Immature natural killer cell (primary cell): ENCODE measurements at regions not wholly inside any gene's neighbourhood (a gene's known extent, or its start where the extent isn't known, plus 50 kb on each side); places are given as distances from the start of the nearest gene placed in this dataset.

Experiments
- DNase-seq, 3 donors: peaks; one replicate each; pipeline ENCODE4 v3.0.0; 2022; ENCODE audit warnings: mixed read lengths in 1 of 3
- H3K27ac Mint-ChIP-seq, 6 donors: one replicate each; pipeline ENCODE4 v1.8.0; 2020; ENCODE audit warnings: mixed read lengths in 6 of 6, mild to moderate bottlenecking in 5 of 6, inconsistent platforms in 4 of 6, moderate library complexity in 3 of 6
- H3K27me3 Mint-ChIP-seq, 3 donors: one replicate each; pipeline ENCODE4 v1.8.0; 2020 to 2021; ENCODE audit warnings: low read depth in 3 of 3, mild to moderate bottlenecking in 3 of 3, mixed read lengths in 3 of 3, moderate library complexity in 3 of 3, inconsistent platforms in 1 of 3
- H3K36me3 Mint-ChIP-seq, 3 donors: one replicate each; pipeline ENCODE4 v1.8.0; 2020; ENCODE audit warnings: mixed read lengths in 3 of 3, inconsistent platforms in 2 of 3, mild to moderate bottlenecking in 2 of 3
- H3K4me1 Mint-ChIP-seq, 2 donors: one replicate each; pipeline ENCODE4 v1.8.0; 2020; ENCODE audit warnings: inconsistent platforms in 2 of 2, mild to moderate bottlenecking in 2 of 2, mixed read lengths in 2 of 2, moderate library complexity in 1 of 2
- H3K4me3 Mint-ChIP-seq, 5 donors: one replicate each; pipeline ENCODE4 v1.8.0; 2020; ENCODE audit warnings: mild to moderate bottlenecking in 5 of 5, mixed read lengths in 5 of 5, inconsistent platforms in 3 of 5, moderate library complexity in 3 of 5
- H3K9me3 Mint-ChIP-seq, 6 donors: one replicate each; pipeline ENCODE4 v1.8.0; 2020; ENCODE audit warnings: mild to moderate bottlenecking in 6 of 6, mixed read lengths in 6 of 6, inconsistent platforms in 4 of 6, moderate library complexity in 3 of 6

DNA sequence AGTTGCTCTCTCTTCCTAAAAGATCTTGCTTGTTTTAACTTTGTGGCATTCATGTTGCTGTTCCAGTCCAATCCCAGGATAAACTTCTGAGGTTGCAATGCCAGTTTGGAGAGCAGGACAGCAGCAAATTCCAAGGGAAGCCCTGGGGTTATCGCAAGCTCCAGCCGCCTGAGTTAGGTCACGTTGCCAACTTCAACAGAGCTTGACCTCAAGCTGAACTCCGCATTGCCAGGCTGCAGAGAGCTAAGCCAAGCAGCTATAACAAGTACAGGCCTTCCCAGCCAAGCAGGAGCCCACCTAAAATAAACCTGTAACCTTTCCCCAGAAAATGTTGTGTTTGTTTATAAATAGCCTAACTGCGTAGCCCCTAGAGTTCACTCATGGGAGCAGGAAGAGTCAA is 138.9 kb upstream of the LYZL1 start:
- H3K9me3 Mint-ChIP-seq: no peaks in the 10 kb centered on the region
- no peak overlapping the region for H3K4me3 Mint-ChIP-seq
- H3K27ac Mint-ChIP-seq: no peak overlapping the region
- DNase-seq: no peak
- no peaks in the 10 kb centered on the region for H3K27me3 Mint-ChIP-seq
- H3K36me3 Mint-ChIP-seq: no peaks in the 10 kb centered on the region
- no peaks in the 10 kb centered on the region for H3K4me1 Mint-ChIP-seq

DNA sequence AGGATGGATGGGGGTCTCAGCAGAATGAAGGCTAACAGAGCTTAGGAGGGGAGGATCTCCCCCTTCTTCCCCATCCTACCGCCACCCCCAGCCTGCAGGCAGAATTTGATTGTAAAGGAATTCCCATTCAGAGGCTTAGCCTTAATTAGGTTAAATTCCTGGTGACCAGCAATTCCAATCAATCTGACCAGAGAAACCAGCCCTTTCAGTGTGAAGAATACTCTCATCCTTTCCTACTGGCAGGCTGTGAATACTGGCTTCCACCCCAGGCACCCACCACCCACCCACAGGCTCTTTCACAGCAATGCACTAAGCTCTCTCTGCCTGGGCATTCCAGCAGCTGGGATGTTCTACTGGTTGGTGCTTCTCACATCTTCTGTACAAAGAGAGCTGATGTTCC is 137.9 kb upstream of the LYZL1 start:
- Mint-ChIP-seq H3K27me3 (no peaks in the 10 kb centered on the region), H3K9me3 (no peaks in the 10 kb centered on the region), H3K4me3 (no peak overlapping the region), H3K27ac (no peak overlapping the region), H3K36me3 (no peaks in the 10 kb centered on the region), H3K4me1 (no peaks in the 10 kb centered on the region)
- DNase-seq: no peak

DNA sequence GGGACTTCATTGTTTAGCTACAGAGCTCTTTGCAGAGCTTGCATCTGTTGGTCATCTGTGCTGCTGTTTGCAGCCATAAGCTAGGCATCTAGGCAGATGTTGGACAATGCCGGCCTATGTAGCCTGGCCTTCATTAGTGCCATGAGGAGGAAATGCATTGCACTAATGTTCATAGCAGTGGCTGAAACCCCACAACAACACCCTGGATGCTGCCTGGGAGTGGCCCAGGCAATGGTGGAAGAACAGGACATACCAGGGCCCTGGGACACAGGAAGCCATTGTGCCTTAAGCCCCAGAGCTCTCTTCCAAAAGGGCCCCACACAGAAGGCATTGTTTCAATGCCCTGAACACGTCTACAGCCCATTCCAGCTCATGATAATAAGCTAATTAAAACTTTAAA is 131.5 kb upstream of the LYZL1 start:
- Mint-ChIP-seq H3K4me1 (no peaks in the 10 kb centered on the region), H3K4me3 (no peak overlapping the region), H3K36me3 (no peaks in the 10 kb centered on the region), H3K9me3 (no peaks in the 10 kb centered on the region), H3K27me3 (peaks cover 0 to 9% (median 0%) of the 10 kb centered on the region in 3 donors), H3K27ac (no peak overlapping the region)
- DNase-seq: no peak

DNA sequence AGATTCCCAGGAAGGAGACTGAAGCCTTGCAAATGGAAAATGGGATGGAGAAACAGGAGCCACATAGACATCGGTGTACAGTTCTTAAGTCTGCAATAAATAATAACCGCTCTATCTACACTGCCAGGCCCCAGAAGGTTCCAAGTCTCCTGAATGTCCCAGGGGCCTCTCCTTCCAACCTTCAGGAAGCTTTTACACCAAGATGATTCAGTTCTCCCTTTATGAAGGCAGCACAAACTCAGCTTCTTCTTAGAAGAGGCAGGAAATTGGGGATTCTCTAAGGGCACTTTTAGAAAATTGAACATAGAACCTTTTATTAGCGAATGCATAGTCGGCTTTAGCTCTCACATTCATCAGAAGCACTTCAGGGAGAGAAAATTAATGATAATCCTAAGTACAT is 130.8 kb upstream of the LYZL1 start:
- Mint-ChIP-seq H3K27ac (no peak overlapping the region), H3K9me3 (no peaks in the 10 kb centered on the region), H3K36me3 (no peaks in the 10 kb centered on the region), H3K4me3 (no peak overlapping the region), H3K27me3 (peaks cover 0 to 9% (median 0%) of the 10 kb centered on the region in 3 donors), H3K4me1 (no peaks in the 10 kb centered on the region)
- no peak for DNase-seq

DNA sequence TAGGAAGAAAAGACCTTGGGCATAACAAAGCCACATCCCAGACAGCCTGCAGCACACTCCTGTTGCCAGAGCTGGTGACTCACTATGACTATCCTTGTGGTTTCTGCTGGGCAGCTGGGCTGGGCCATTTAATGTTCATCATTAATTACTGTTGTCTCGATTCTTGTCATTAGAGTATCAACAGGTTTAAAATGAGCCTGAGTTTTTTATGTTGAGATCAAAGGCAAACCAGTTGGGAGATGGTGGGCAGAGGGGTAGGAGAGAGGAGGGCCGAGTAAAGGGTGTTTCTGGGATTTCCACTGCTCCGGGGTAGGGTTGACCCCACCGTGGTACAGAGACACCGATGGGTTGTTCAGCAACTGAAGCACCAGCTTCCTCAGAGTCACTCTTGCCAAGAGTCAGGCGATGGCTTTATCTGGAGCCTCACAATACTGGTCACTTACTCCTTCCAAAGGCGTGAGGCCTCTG is 128.7 kb upstream of the LYZL1 start:
- Mint-ChIP-seq H3K4me1 (no peaks in the 10 kb centered on the region), H3K9me3 (peaks cover 0 to 6% (median 2%) of the 10 kb centered on the region in 6 donors), H3K36me3 (no peaks in the 10 kb centered on the region), H3K27ac (no peak overlapping the region), H3K27me3 (peaks cover 1 to 13% (median 2%) of the 10 kb centered on the region in 3 donors), H3K4me3 (no peak overlapping the region)
- no peak for DNase-seq

GRCh38 chr10:29163746-29164145 is 125.1 kb upstream of the LYZL1 start:
- H3K4me3 Mint-ChIP-seq: no peak overlapping the region
- no peak overlapping the region for H3K27ac Mint-ChIP-seq
- no peak for DNase-seq
- H3K36me3 Mint-ChIP-seq: no peaks in the 10 kb centered on the region
- peaks cover 1 to 14% (median 2%) of the 10 kb centered on the region in 3 donors for H3K27me3 Mint-ChIP-seq
- H3K9me3 Mint-ChIP-seq: peaks cover 0 to 13% (median 5%) of the 10 kb centered on the region in 6 donors
- no peaks in the 10 kb centered on the region for H3K4me1 Mint-ChIP-seq

- DNase-seq: no peak
- H3K27me3 Mint-ChIP-seq: peaks cover 1 to 12% (median 6%) of the 10 kb centered on the region in 3 donors
- H3K9me3 Mint-ChIP-seq: peaks cover 9 to 29% (median 13%) of the 10 kb centered on the region in 6 donors
- H3K27ac Mint-ChIP-seq: no peak overlapping the region
- no peaks in the 10 kb centered on the region for H3K4me1 Mint-ChIP-seq
- H3K4me3 Mint-ChIP-seq: no peak overlapping the region
- H3K36me3 Mint-ChIP-seq: peaks cover 0 to 4% (median 0%) of the 10 kb centered on the region in 3 donors
Observed at GRCh38 chr10:29166713-29167112, 122.2 kb upstream of the LYZL1 start.

- no peak for DNase-seq
- H3K27ac Mint-ChIP-seq: no peak overlapping the region
- peaks cover 0 to 4% (median 0%) of the 10 kb centered on the region in 3 donors for H3K36me3 Mint-ChIP-seq
- H3K4me3 Mint-ChIP-seq: no peak overlapping the region
- no peaks in the 10 kb centered on the region for H3K4me1 Mint-ChIP-seq
- H3K9me3 Mint-ChIP-seq: peaks cover 7 to 23% (median 13%) of the 10 kb centered on the region in 6 donors
- H3K27me3 Mint-ChIP-seq: peaks cover 0 to 9% (median 7%) of the 10 kb centered on the region in 3 donors
Observed at GRCh38 chr10:29169021-29169420, 119.8 kb upstream of the LYZL1 start.

GRCh38 chr10:29171717-29172116 is 117.2 kb upstream of the LYZL1 start:
- Mint-ChIP-seq H3K36me3 (peaks cover 0 to 4% (median 0%) of the 10 kb centered on the region in 3 donors), H3K9me3 (peaks cover 6 to 23% (median 13%) of the 10 kb centered on the region in 6 donors), H3K27me3 (peaks cover 0 to 7% (median 5%) of the 10 kb centered on the region in 3 donors), H3K4me3 (no peak overlapping the region), H3K4me1 (no peaks in the 10 kb centered on the region), H3K27ac (no peak overlapping the region)
- no peak for DNase-seq

- Mint-ChIP-seq H3K27me3 (peaks cover 4 to 8% (median 5%) of the 10 kb centered on the region in 3 donors), H3K4me3 (no peak overlapping the region), H3K4me1 (no peaks in the 10 kb centered on the region), H3K27ac (no peak overlapping the region), H3K36me3 (peaks cover 0 to 4% (median 0%) of the 10 kb centered on the region in 3 donors), H3K9me3 (peaks cover 4 to 13% (median 12%) of the 10 kb centered on the region in 6 donors)
- DNase-seq: no peak
Observed at GRCh38 chr10:29174389-29174788, 114.5 kb upstream of the LYZL1 start.

GRCh38 chr10:29176845-29177832 is 111.7 kb upstream of the LYZL1 start:
- H3K27me3 Mint-ChIP-seq: peaks cover 5 to 8% (median 5%) of the 10 kb centered on the region in 3 donors
- H3K4me1 Mint-ChIP-seq: no peaks in the 10 kb centered on the region
- no peak for DNase-seq
- no peaks in the 10 kb centered on the region for H3K36me3 Mint-ChIP-seq
- peaks cover 0 to 9% (median under 1%) of the 10 kb centered on the region in 6 donors for H3K9me3 Mint-ChIP-seq
- no peak overlapping the region for H3K4me3 Mint-ChIP-seq
- H3K27ac Mint-ChIP-seq: no peak overlapping the region

DNA sequence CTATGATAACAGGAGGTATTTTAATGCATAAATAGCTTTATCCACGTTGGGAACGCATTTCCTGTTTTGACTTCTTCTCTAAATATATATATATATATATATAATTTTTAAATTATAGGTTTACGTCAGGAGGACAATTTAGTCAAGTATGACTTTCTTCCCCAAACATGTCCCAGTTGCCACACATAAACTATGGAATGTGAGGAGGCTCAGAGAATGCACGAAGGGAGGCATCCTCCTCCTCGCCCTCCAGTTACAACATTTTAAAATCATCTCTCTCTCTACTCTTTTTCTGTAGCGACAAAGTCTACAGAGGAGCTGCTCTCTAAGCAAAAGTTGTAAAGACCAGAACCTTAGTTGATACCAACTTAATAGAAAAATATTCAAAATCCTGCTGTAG is 106.9 kb upstream of the LYZL1 start:
- H3K36me3 Mint-ChIP-seq: no peaks in the 10 kb centered on the region
- no peak for DNase-seq
- H3K9me3 Mint-ChIP-seq: peaks cover 0 to 6% (median 0%) of the 10 kb centered on the region in 6 donors
- H3K4me1 Mint-ChIP-seq: no peaks in the 10 kb centered on the region
- peaks cover 6 to 10% (median 8%) of the 10 kb centered on the region in 3 donors for H3K27me3 Mint-ChIP-seq
- no peak overlapping the region for H3K4me3 Mint-ChIP-seq
- no peak overlapping the region for H3K27ac Mint-ChIP-seq

DNA sequence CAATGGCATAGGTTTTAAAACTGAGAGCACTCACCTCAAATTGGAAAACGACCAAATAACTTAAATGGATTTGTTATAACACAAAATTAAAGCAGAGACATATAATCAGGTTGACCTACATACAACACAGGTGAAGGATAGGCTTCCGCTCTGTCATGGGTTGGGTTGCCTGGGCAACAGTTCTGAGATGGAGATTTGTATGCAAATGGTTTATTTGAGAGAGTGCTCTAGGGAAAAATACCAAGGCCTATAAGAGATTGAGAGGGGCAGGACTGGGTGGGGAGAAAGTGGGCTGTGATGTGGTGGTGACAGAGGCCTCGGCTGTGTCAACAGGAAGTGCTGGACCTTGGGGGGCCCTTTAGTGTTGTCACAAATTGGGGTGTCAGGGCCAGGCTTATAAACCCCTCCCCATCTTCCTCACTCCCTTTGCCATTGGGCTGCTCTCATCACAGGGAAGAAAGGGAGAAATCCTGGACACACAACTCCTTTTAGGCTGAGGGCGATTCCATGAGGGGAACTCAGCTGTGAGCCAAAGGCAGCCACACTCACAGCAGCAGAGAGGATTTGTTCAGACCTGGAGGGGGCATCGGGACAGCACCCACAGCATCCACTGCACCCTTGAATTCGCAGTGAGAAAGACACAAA is 105.4 kb upstream of the LYZL1 start:
- DNase-seq: no peak
- no peaks in the 10 kb centered on the region for H3K36me3 Mint-ChIP-seq
- no peaks in the 10 kb centered on the region for H3K4me1 Mint-ChIP-seq

More for the DNA sequence above, 105.4 kb upstream of the LYZL1 start:
- Mint-ChIP-seq H3K27me3 (peaks cover 3 to 6% (median 6%) of the 10 kb centered on the region in 3 donors), H3K9me3 (peaks cover 0 to 6% (median 0%) of the 10 kb centered on the region in 6 donors), H3K27ac (no peak overlapping the region), H3K4me3 (no peak overlapping the region)
